HG03558 (cell line): ENCODE measurements at regions not wholly inside any gene's neighbourhood (a gene's known extent, or its start where the extent isn't known, plus 50 kb on each side); places are given as distances from the start of the nearest gene placed in this dataset.
"Not testable (repeated sequence)": the region's sequence is repeated elsewhere in the genome, so short reads cannot be mapped to it uniquely, and the experiment has no call there.

ENCODE experiments used
- ATAC-seq: cut with Tn5 transposase; IDR thresholded peaks from one replicate; pipeline ENCODE4 v1.9.1; 2021; ENCODE audit warnings: moderate number of reproducible peaks; ENCODE audit not compliant: unreplicated experiment; ENCODE audit errors: extremely low read depth

DNA sequence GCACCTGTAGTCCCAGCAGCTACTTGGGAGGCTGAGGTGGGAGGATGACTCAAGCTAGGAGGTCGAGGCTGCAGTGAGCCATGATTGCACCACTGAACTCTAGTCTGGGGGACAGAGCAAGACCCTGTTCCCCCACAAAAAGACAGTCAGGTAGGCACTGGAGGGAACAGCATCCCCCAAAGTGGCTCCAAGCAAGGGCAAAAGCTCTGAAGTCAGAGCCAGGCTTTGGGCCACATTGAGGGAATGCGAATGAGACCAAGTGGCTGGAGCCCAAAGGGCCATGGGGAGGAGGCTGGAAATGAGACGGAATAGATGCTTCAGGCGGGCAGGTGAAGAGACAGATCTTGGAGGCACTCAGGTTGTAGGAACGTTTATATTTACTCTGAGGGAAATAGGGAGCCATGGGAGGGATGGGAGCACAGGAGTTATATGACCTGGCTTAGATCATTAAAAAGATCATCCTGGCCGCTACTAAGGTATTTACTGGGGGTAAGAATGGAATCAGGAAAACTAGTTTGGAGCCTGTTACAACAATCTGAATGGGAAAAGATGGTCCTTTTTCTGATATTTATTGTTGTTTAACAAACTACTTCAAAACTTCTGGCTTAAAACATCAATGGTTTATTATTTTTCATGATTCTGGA is 229.6 kb upstream of the ZNF217 start:
- ATAC-seq: no peak

DNA sequence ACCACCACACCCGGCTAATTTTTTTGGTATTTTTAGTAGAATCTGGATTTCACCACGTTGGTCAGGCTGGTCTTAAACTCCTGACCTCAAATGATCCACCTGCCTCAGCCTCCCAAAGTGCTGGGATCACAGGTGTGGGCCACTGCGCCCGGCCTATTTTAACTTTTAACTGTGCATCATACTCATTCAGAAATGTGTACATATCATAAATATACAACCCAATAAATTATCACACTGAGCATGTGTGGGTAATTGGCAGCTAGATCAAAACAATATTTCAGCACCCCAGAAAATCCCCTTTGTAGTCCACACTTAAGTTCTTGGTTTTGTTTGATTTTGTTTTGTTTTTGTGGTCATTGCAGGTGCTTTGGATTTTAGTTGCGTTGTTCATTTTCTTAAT is 228.9 kb upstream of the ZNF217 start:
- ATAC-seq: no peak

- ATAC-seq: no peak
Observed at GRCh38 chr20:53819973-53820451, 226.4 kb upstream of the ZNF217 start.

- no peak for ATAC-seq
Observed at GRCh38 chr20:53818457-53819177, 225.0 kb upstream of the ZNF217 start.

- not testable (repeated sequence) for ATAC-seq
Observed at GRCh38 chr20:53817513-53817912, 223.9 kb upstream of the ZNF217 start.

DNA sequence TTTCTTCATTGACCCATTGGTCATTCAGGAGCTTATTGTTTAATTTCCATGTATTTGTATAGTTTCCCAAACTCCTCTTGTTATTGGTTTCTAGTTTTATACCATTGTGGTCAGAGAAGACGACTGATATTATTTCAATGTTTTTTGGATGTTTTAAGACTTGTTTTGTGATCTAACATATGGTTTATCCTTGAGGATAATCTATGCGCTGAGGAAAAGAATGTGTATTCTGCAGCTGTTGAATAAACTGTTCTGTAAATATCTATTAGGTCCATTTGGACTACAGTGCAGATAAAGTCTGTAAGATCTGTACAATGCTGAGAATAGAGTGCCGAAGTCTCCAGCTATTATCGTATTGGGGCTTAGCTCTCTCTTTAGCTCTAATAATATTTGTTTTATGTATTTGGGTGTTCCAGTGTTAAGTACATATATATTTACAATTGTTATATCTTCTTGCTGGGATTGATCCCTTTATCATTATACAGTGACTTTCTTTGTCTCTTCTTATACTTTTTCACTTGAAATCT is 223.3 kb upstream of the ZNF217 start:
- ATAC-seq: no peak

DNA sequence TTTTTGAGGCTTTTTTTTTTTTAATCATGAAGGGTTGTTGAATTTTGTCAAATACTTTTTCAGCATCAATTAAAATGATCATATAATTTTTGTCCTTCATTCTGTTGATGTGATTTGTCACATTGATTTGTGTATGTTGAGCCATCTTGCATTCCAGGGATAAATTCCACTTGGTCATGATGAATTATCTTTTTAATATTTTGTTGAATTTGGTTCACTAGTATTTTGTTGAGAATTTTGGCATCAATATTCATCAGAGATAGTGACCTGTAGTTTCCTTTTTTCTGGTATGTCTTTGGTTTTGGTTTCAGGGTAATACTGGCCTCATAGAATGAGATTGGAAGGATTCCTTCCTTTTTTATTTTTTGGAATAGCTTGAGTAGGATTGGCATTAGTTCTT is 221.9 kb upstream of the ZNF217 start:
- no peak for ATAC-seq

GRCh38 chr20:53814060-53814459 is 220.4 kb upstream of the ZNF217 start:
- no peak for ATAC-seq

GRCh38 chr20:53813636-53814035 is 220.0 kb upstream of the ZNF217 start:
- no peak for ATAC-seq

- ATAC-seq: no peak
Observed at GRCh38 chr20:53811577-53811976, 217.9 kb upstream of the ZNF217 start.

DNA sequence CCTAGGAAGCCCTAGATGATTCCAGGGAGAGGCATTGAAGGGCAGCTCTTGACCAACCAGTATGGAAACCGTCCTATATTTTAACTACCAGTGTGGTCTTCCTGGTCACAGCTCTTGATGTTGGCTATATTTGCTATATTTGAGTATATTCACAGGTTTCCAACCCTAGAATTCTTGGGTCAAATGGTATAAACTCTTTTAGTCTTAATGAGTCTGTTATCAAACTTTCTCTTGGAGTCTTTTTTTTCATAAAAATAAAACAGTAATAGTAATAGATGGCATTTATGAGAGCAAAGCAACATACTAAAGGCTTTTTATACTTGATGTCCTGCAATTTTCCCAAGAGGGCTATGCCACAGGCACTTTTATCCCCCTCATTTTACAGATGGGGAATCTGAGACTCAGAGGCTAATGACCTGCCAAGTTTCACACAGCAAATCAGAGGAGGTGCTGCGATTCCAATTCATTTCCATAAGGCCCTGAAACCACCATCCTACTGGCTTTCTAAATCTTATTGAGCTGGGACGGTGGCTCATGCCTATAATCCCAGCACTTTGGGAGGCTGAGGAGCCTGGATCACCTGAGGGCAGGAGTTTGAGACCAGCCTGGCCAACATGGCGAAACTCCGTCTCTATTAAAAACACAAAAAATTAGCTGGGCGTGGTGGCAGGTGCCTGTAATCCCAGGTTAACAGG is 217.2 kb upstream of the ZNF217 start:
- no peak for ATAC-seq

GRCh38 chr20:53809728-53810365 is 216.2 kb upstream of the ZNF217 start:
- no peak for ATAC-seq

DNA sequence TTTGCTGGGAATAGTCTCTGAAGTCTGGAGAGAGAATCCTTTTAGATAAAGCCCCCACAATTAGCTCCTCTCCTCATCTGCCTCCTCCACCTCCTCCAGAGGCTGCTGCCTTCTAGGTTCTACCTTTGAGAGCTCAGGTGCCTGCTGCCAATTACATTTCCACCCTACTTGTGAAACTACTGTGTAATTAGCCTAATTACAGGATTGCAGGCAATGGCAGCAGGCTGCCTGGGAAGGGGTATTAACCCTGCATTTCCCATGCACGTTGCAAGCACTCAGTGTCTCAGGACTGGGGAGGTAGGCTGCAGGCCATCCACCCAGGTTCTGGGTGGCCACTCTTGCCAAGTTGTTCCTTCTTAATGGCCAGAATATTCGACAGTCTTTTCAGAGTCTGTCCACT is 215.6 kb upstream of the ZNF217 start:
- ATAC-seq: no peak

DNA sequence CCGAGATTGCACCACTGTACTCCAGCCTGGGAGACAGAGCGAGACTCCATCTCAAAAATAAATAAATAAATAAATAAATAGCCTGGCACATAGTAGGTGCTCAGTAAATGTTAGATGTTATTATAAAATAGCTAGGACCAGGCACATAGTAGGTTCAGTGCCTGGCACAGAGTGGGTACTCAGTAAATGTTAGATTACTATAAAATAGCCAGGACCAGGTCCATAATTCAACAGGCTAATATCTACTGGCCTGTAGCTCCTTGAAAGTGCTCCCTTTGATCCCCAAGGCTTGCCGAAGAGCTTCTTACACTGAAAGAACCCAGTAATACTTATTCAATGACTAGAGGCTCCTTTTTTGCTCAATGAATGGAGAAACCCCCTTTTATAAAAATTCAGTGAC is 215.1 kb upstream of the ZNF217 start:
- no peak for ATAC-seq

GRCh38 chr20:53808302-53808701 is 214.7 kb upstream of the ZNF217 start:
- ATAC-seq: not testable (repeated sequence)

- ATAC-seq: no peak
Observed at GRCh38 chr20:53806683-53807401, 213.2 kb upstream of the ZNF217 start.

GRCh38 chr20:53805895-53806384 is 212.3 kb upstream of the ZNF217 start:
- no peak for ATAC-seq

DNA sequence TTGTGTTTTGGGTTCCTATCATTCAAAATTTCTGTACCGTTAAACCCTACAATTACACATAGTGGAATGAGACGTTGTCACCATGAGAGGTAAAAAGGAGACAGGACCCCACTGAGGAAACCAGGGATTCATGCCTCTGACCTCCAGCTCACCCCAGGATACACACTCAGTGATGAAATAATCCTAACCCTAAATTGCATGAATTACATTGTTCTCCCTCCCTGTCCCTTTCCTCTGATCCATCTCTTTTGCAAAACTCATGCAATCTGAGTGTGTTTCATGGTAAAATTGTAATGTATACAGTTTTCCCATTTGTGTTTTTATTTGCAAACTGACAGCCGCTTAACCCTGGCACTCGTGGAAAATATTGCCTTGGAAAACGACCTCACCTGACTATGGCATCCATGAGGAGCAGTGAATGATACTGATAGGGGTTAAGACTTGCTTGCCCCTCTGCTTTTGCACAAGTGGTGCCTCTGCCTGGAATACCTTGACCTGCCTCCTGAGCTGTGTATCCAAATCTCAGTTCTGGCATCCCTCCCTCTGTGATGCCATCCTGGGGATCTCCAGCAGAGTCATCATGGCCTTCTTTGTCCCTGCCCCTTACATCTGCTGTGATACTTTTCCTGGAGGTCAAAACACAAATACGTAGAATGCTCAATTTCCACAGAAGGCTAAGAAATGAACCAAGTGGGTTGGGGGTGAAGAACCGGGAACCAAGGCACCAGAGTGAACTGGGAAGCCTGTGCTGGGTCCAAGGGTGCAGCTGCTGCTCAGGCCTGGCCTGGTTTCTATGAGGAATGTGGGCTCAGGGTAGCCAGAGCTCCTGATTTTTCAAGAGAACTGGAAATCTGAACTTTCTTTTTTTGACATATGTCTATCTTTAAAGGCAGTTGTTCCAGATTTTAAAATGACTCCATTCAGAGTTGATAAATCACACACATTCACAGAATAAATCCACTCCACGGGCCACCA is 211.6 kb upstream of the ZNF217 start:
- no peak for ATAC-seq

DNA sequence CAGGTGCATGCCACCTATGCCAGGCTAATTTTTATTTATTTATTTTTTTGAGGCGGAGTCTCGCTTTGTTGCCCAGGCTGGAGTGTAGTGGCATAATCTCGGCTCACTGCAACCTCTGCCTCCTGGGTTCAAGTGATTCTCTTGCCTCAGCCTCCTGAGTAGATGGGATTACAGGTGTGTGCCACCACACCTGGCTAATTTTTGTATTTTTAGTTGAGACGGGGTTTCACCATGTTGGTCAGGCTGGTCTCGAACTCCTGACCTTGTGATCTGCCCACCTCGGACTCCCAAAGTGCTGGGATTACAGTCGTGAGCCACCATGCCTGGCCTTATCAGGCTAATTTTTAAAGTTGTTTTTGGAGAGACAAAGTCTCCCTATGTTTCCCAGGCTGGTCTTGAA is 210.7 kb upstream of the ZNF217 start:
- ATAC-seq: not testable (repeated sequence)
